ENCODE measurements at regions not wholly inside any gene's neighbourhood (a gene's known extent, or its start where the extent isn't known, plus 50 kb on each side); places are given as distances from the start of the nearest gene placed in this dataset.

- H3K4me3 ChIP-seq (ENCODE audit: insufficient read depth, low read depth, low read length): no peak overlapping the region
- peaks cover 46% of the 10 kb centered on the region for H3K4me1 ChIP-seq (ENCODE audit: insufficient read depth, low read length)
- H3K9ac ChIP-seq (ENCODE audit: low read length): peak overlapping the region; percentile 18
- H3K4me3 Mint-ChIP-seq (ENCODE audit: unreplicated experiment): no peak overlapping the region
- no peak overlapping the region for H3K27ac Mint-ChIP-seq (ENCODE audit: unreplicated experiment)
- H3K27me3 ChIP-seq (ENCODE audit: insufficient read depth, low read length): no peaks in the 10 kb centered on the region
- no peaks in the 10 kb centered on the region for H3K36me3 ChIP-seq (ENCODE audit: insufficient read depth, low read length)
- H3K9me3 Mint-ChIP-seq (ENCODE audit: unreplicated experiment): peaks cover 1% of the 10 kb centered on the region
- no peaks in the 10 kb centered on the region for H3K79me2 ChIP-seq (ENCODE audit: insufficient read depth, low read length)
- TF ChIP-seq CTCF (IDR thresholded peaks at IDR 0.05; ENCODE audit: insufficient read depth, low read depth, low read length) (no peak), EZH2 (IDR thresholded peaks at IDR 0.05; ENCODE audit: insufficient read depth, low read length) (no peak)
- H3K9me3 ChIP-seq (ENCODE audit: insufficient read depth, low read depth, low read length): peaks cover 6% of the 10 kb centered on the region
- H4K20me1 ChIP-seq (ENCODE audit: insufficient read depth, low read length): no peaks in the 10 kb centered on the region
- peak overlapping the region; percentile 46 for H3K27ac ChIP-seq (ENCODE audit: low read depth, low read length)
- H2AFZ ChIP-seq (ENCODE audit: low read depth, low read length): peak overlapping the region; percentile 1
- FAIRE-seq (no peak), DNase-seq (ENCODE audit: low read depth) (peak; percentile 65)
- H3K4me2 ChIP-seq (ENCODE audit: low read length): peak overlapping the region; percentile 60
- no peaks in the 10 kb centered on the region for H3K36me3 Mint-ChIP-seq (ENCODE audit: low read depth, unreplicated experiment)
- H3K27me3 Mint-ChIP-seq (ENCODE audit: low read depth, unreplicated experiment): peaks cover 1% of the 10 kb centered on the region
- H3K4me1 Mint-ChIP-seq (ENCODE audit: low read depth, unreplicated experiment): peaks cover 35% of the 10 kb centered on the region
These were observed 83.4 kb downstream of the FOXL1 start for GRCh38 chr16:86661706-86662105.

- Histone ChIP-seq H3K4me3 (ENCODE audit: insufficient read depth, low read depth, low read length) (no peak overlapping the region), H3K27ac (ENCODE audit: low read depth, low read length) (peak overlapping the region; percentile 46)
These were observed 83.8 kb downstream of the FOXL1 start for GRCh38 chr16:86662195-86662594.

More at GRCh38 chr16:86662195-86662594, 83.8 kb downstream of the FOXL1 start:
- Histone ChIP-seq H3K79me2 (ENCODE audit: insufficient read depth, low read length) (no peaks in the 10 kb centered on the region), H3K9me3 (ENCODE audit: insufficient read depth, low read depth, low read length) (peaks cover 6% of the 10 kb centered on the region), H3K36me3 (ENCODE audit: insufficient read depth, low read length) (no peaks in the 10 kb centered on the region), H4K20me1 (ENCODE audit: insufficient read depth, low read length) (no peaks in the 10 kb centered on the region), H3K9ac (ENCODE audit: low read length) (peak overlapping the region; percentile 18), H3K4me1 (ENCODE audit: insufficient read depth, low read length) (peaks cover 50% of the 10 kb centered on the region), H3K27me3 (ENCODE audit: insufficient read depth, low read length) (no peaks in the 10 kb centered on the region), H2AFZ (ENCODE audit: low read depth, low read length) (no peak overlapping the region), H3K4me2 (ENCODE audit: low read length) (peak overlapping the region; percentile 60)
- no peaks in the 10 kb centered on the region for H3K36me3 Mint-ChIP-seq (ENCODE audit: low read depth, unreplicated experiment)
- peaks cover 35% of the 10 kb centered on the region for H3K4me1 Mint-ChIP-seq (ENCODE audit: low read depth, unreplicated experiment)
- H3K27ac Mint-ChIP-seq (ENCODE audit: unreplicated experiment): no peak overlapping the region
- peak; percentile 65 for DNase-seq (ENCODE audit: low read depth)
- peak; percentile 9 for FAIRE-seq
- H3K4me3 Mint-ChIP-seq (ENCODE audit: unreplicated experiment): no peak overlapping the region
- peaks cover 1% of the 10 kb centered on the region for H3K27me3 Mint-ChIP-seq (ENCODE audit: low read depth, unreplicated experiment)
- no peak for TF ChIP-seq EZH2 (IDR thresholded peaks at IDR 0.05; ENCODE audit: insufficient read depth, low read length)
- TF ChIP-seq CTCF (IDR thresholded peaks at IDR 0.05; ENCODE audit: insufficient read depth, low read depth, low read length): no peak
- peaks cover 1% of the 10 kb centered on the region for H3K9me3 Mint-ChIP-seq (ENCODE audit: unreplicated experiment)

All from astrocyte (in vitro differentiated cells and primary cell).